H9 (cell line): ENCODE measurements at regions not wholly inside any gene's neighbourhood (a gene's known extent, or its start where the extent isn't known, plus 50 kb on each side); places are given as distances from the start of the nearest gene placed in this dataset.

ENCODE experiments used
- DNase-seq: peaks from one replicate; pipeline ENCODE4 v3.0.0-alpha.2; 2017
- H2AFZ ChIP-seq: one replicate; pipeline ENCODE4 v1.6.1; 2013; ENCODE audit warnings: mild to moderate bottlenecking, low read length, control low read depth, moderate library complexity
- H2AK5ac ChIP-seq: 2 replicates; pipeline ENCODE4 v1.6.1; 2013; ENCODE audit warnings: low read length, control low read depth, mixed read lengths; ENCODE audit not compliant: insufficient read length
- H2BK120ac ChIP-seq: one replicate; pipeline ENCODE4 v1.6.1; 2013; ENCODE audit warnings: low read depth, mild to moderate bottlenecking, low read length, control low read depth, inconsistent platforms; ENCODE audit not compliant: poor library complexity, severe bottlenecking
- H2BK12ac ChIP-seq: 2 replicates; pipeline ENCODE4 v1.6.1; 2013; ENCODE audit warnings: low read length, control low read depth, mixed read lengths, low read depth; ENCODE audit not compliant: insufficient read length
- H2BK15ac ChIP-seq: 2 replicates; pipeline ENCODE4 v1.6.1; 2013; ENCODE audit warnings: low read depth, low read length, control low read depth
- H2BK20ac ChIP-seq: one replicate; pipeline ENCODE4 v1.6.1; 2013; ENCODE audit warnings: low read depth, mild to moderate bottlenecking, low read length, control low read depth, inconsistent platforms; ENCODE audit not compliant: poor library complexity, severe bottlenecking
- H2BK5ac ChIP-seq: 2 replicates; pipeline ENCODE4 v1.6.1; 2013; ENCODE audit warnings: low read length, control low read depth, mixed read lengths; ENCODE audit not compliant: insufficient read length
- H3K14ac ChIP-seq: 2 replicates; pipeline ENCODE4 v1.6.1; 2013; ENCODE audit warnings: low read length, control low read depth; ENCODE audit not compliant: insufficient read depth
- H3K18ac ChIP-seq: 2 replicates; pipeline ENCODE4 v1.6.1; 2013; ENCODE audit warnings: low read depth, mild to moderate bottlenecking, mixed read lengths, low read length, control low read depth; ENCODE audit not compliant: insufficient read length
- H3K23ac ChIP-seq: 2 replicates; pipeline ENCODE4 v1.6.1; 2013; ENCODE audit warnings: low read length, control low read depth, mixed read lengths, low read depth; ENCODE audit not compliant: insufficient read length
- H3K23me2 ChIP-seq: 2 replicates; pipeline ENCODE4 v1.6.1; 2013; ENCODE audit warnings: low read depth, mild to moderate bottlenecking, mixed read lengths, low read length, control low read depth; ENCODE audit not compliant: insufficient read length, poor library complexity, severe bottlenecking
- H3K27ac ChIP-seq: 2 replicates; pipeline ENCODE4 v1.5.1; 2013; ENCODE audit warnings: low read length, control low read depth, mixed read lengths, low read depth; ENCODE audit not compliant: insufficient read length
- H3K27me3 ChIP-seq: 2 replicates; pipeline ENCODE4 v1.6.1; 2013; ENCODE audit warnings: low read length, control low read depth, inconsistent platforms; ENCODE audit not compliant: insufficient read depth
- H3K4ac ChIP-seq: 2 replicates; pipeline ENCODE4 v1.6.1; 2013; ENCODE audit warnings: low read depth, mild to moderate bottlenecking, control low read depth, inconsistent platforms, low read length, moderate library complexity
- H3K4me1 ChIP-seq: 2 replicates; pipeline ENCODE4 v1.6.1; 2013; ENCODE audit warnings: low read length, control low read depth, inconsistent platforms; ENCODE audit not compliant: insufficient read depth
- H3K4me2 ChIP-seq: 2 replicates; pipeline ENCODE4 v1.6.1; 2013; ENCODE audit warnings: low read length, control low read depth, mixed read lengths; ENCODE audit not compliant: insufficient read length, insufficient read depth
- H3K56ac ChIP-seq: 2 replicates; pipeline ENCODE4 v1.6.1; 2013; ENCODE audit warnings: low read depth, mild to moderate bottlenecking, mixed read lengths, low read length, control low read depth; ENCODE audit not compliant: insufficient read length
- H3K79me1 ChIP-seq: 2 replicates; pipeline ENCODE4 v1.6.1; 2013; ENCODE audit warnings: low read depth, mild to moderate bottlenecking, moderate library complexity, low read length, control low read depth, inconsistent platforms; ENCODE audit not compliant: insufficient read depth, poor library complexity, severe bottlenecking
- H3K79me2 ChIP-seq: 2 replicates; pipeline ENCODE4 v1.6.1; 2013; ENCODE audit warnings: low read length, control low read depth, inconsistent platforms; ENCODE audit not compliant: insufficient read depth
- H3K9ac ChIP-seq: 2 replicates; pipeline ENCODE4 v1.6.1; 2013; ENCODE audit warnings: low read length, control low read depth, mixed read lengths; ENCODE audit not compliant: insufficient read length; ENCODE audit errors: extremely low read depth
- H3K9me3 ChIP-seq: one replicate; pipeline ENCODE4 v1.6.1; 2013; ENCODE audit warnings: low read depth, low read length, inconsistent platforms; ENCODE audit not compliant: control insufficient read depth
- H3T11ph ChIP-seq: one replicate; pipeline ENCODE4 v1.6.1; 2013; ENCODE audit warnings: mild to moderate bottlenecking, low read length, control low read depth, inconsistent platforms
- H4K20me1 ChIP-seq: one replicate; pipeline ENCODE4 v1.6.1; 2013; ENCODE audit not compliant: control insufficient read depth, insufficient read length, insufficient read depth
- H4K5ac ChIP-seq: 2 replicates; pipeline ENCODE4 v1.6.1; 2013; ENCODE audit warnings: low read depth, mild to moderate bottlenecking, mixed read lengths, low read length, control low read depth; ENCODE audit not compliant: insufficient read length
- H4K8ac ChIP-seq: replicated peaks from 2 replicates; pipeline ENCODE4 v1.6.1; 2013; ENCODE audit warnings: low read length, control low read depth, mixed read lengths, low read depth; ENCODE audit not compliant: insufficient read length
- H4K91ac ChIP-seq: 2 replicates; pipeline ENCODE4 v1.6.1; 2013; ENCODE audit warnings: low read depth, mild to moderate bottlenecking, moderate library complexity, mixed read lengths, low read length, control low read depth; ENCODE audit not compliant: insufficient read length
- H3K27ac Mint-ChIP-seq, 3 experiments: 2 replicates in 2 of 3; 3 replicates in 1 of 3; pipeline ENCODE4 v1.8.0; 2020 to 2021; ENCODE audit warnings: mixed read lengths in 3 of 3, mild to moderate bottlenecking in 1 of 3, moderate library complexity in 1 of 3
- H3K27me3 Mint-ChIP-seq: 2 replicates; pipeline ENCODE4 v1.8.0; 2021; ENCODE audit warnings: low read depth, mild to moderate bottlenecking, moderate library complexity, mixed read lengths
- H3K36me3 Mint-ChIP-seq, 3 experiments: 2 replicates in 2 of 3; 3 replicates in 1 of 3; pipeline ENCODE4 v1.8.0; 2020 to 2021; ENCODE audit warnings: low read depth in 3 of 3, mixed read lengths in 3 of 3; ENCODE audit not compliant: insufficient read depth in 1 of 3
- H3K4me1 Mint-ChIP-seq, 2 experiments: 2 replicates each; pipeline ENCODE4 v1.8.0; 2020; ENCODE audit warnings: mixed read lengths in 2 of 2
- H3K4me3 Mint-ChIP-seq, 2 experiments: 2 replicates in 1 of 2; 3 replicates in 1 of 2; pipeline ENCODE4 v1.8.0; 2020 to 2021; ENCODE audit warnings: mild to moderate bottlenecking in 2 of 2, mixed read lengths in 2 of 2, moderate library complexity in 1 of 2
- H3K9me3 Mint-ChIP-seq, 2 experiments: 2 replicates in 1 of 2; 3 replicates in 1 of 2; pipeline ENCODE4 v1.8.0; 2020; ENCODE audit warnings: mild to moderate bottlenecking in 2 of 2, mixed read lengths in 2 of 2, moderate library complexity in 1 of 2
- WGBS: extraction: QIAGEN DNeasy Blood & Tissue Kit; methylation state at CpG from one replicate; pipeline ENCODE4 v1.1.7; 2013; ENCODE audit warnings: missing lambda C conversion rate, low lambda C conversion rate, mixed read lengths; ENCODE audit not compliant: insufficient read length; ENCODE audit errors: extremely low coverage; 5-methylcytosine and 5-hydroxymethylcytosine counted together
- TF ChIP-seq, protein P1 (sequence below): fragments of 200-600 bp; sonication (generic); conservative IDR thresholded peaks from 3 replicates; pipeline ENCODE4 v1.8.0; 2021; ENCODE audit warnings: antibody characterized with exemption, mild to moderate bottlenecking

GRCh38 chr4:181200076-181200475, 1043.1 kb upstream of the TENM3 start:
- H3K4me2 ChIP-seq = no peak overlapping the region
- H4K5ac ChIP-seq = no peak overlapping the region
- H3K14ac ChIP-seq = no peak overlapping the region
- H3K23ac ChIP-seq = no peak overlapping the region
- no peaks in the 10 kb centered on the region for H3K36me3 Mint-ChIP-seq
- no peak overlapping the region for H4K8ac ChIP-seq
- H3K9me3 ChIP-seq = no peaks in the 10 kb centered on the region
- no peak overlapping the region for H3K18ac ChIP-seq
- no peak overlapping the region for H2BK20ac ChIP-seq
- H2AFZ ChIP-seq = no peak overlapping the region
- H2BK15ac ChIP-seq = no peak overlapping the region
- H3K79me1 ChIP-seq = no peaks in the 10 kb centered on the region
- H3K9me3 Mint-ChIP-seq = no peaks in the 10 kb centered on the region
- peaks cover 3 to 4% of the 10 kb centered on the region in 2 experiments; a peak in 2 of 4 replicates for H3K4me1 Mint-ChIP-seq
- H3K27ac ChIP-seq = no peak overlapping the region
- no peak overlapping the region for H3K27ac Mint-ChIP-seq
- no peaks in the 10 kb centered on the region for H3K23me2 ChIP-seq
- H3K56ac ChIP-seq = no peak overlapping the region
- no peaks in the 10 kb centered on the region for H3K27me3 Mint-ChIP-seq
- TF ChIP-seq, protein P1, sequence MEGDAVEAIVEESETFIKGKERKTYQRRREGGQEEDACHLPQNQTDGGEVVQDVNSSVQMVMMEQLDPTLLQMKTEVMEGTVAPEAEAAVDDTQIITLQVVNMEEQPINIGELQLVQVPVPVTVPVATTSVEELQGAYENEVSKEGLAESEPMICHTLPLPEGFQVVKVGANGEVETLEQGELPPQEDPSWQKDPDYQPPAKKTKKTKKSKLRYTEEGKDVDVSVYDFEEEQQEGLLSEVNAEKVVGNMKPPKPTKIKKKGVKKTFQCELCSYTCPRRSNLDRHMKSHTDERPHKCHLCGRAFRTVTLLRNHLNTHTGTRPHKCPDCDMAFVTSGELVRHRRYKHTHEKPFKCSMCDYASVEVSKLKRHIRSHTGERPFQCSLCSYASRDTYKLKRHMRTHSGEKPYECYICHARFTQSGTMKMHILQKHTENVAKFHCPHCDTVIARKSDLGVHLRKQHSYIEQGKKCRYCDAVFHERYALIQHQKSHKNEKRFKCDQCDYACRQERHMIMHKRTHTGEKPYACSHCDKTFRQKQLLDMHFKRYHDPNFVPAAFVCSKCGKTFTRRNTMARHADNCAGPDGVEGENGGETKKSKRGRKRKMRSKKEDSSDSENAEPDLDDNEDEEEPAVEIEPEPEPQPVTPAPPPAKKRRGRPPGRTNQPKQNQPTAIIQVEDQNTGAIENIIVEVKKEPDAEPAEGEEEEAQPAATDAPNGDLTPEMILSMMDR = no peak
- WGBS = no CpG with 5 or more reads among the region's 5 CpGs
- H2BK120ac ChIP-seq = no peak overlapping the region
- no peak overlapping the region for H2AK5ac ChIP-seq
- H3K4me1 ChIP-seq = no peaks in the 10 kb centered on the region
- H4K91ac ChIP-seq = no peak overlapping the region
- H4K20me1 ChIP-seq = no peaks in the 10 kb centered on the region
- DNase-seq = no peak
- no peaks in the 10 kb centered on the region for H3K79me2 ChIP-seq
- H3K9ac ChIP-seq = no peak overlapping the region
- no peak overlapping the region for H2BK12ac ChIP-seq
- H3K4ac ChIP-seq = no peak overlapping the region
- H2BK5ac ChIP-seq = no peak overlapping the region
- H3T11ph ChIP-seq = no peak overlapping the region
- H3K4me3 Mint-ChIP-seq = no peak overlapping the region
- H3K27me3 ChIP-seq = no peaks in the 10 kb centered on the region
